ENCODE measurements at regions not wholly inside any gene's neighbourhood (a gene's known extent, or its start where the extent isn't known, plus 50 kb on each side); places are given as distances from the start of the nearest gene placed in this dataset.

- Histone ChIP-seq H3K36me3 (no peaks in the 10 kb centered on the region), H3K4me3 (ENCODE audit: low read depth, low read length) (no peak overlapping the region), H3K9me3 (no peaks in the 10 kb centered on the region), H3K4me1 (peaks cover 5% of the 10 kb centered on the region), H3K27me3 (no peaks in the 10 kb centered on the region)
- no peak for TF ChIP-seq CTCF (IDR thresholded peaks at IDR 0.05; ENCODE audit: low read depth, low read length)
- no peak for DNase-seq
Observed at GRCh38 chr7:54858008-54858692, 99.1 kb upstream of the SEC61G start.

- no peaks in the 10 kb centered on the region for H3K27me3 ChIP-seq
- no peak overlapping the region for H3K4me3 ChIP-seq (ENCODE audit: low read depth, low read length)
- no peak for DNase-seq
- no peaks in the 10 kb centered on the region for H3K36me3 ChIP-seq
- peaks cover 8% of the 10 kb centered on the region for H3K4me1 ChIP-seq
- TF ChIP-seq CTCF (IDR thresholded peaks at IDR 0.05; ENCODE audit: low read depth, low read length), result no peak
- no peaks in the 10 kb centered on the region for H3K9me3 ChIP-seq
Observed at GRCh38 chr7:54859066-54859465, 100.1 kb upstream of the SEC61G start.

- Histone ChIP-seq H3K27me3 (no peaks in the 10 kb centered on the region), H3K9me3 (no peaks in the 10 kb centered on the region), H3K36me3 (no peaks in the 10 kb centered on the region), H3K4me1 (peaks cover 8% of the 10 kb centered on the region), H3K4me3 (ENCODE audit: low read depth, low read length) (no peak overlapping the region)
- TF ChIP-seq CTCF (IDR thresholded peaks at IDR 0.05; ENCODE audit: low read depth, low read length), result no peak
- DNase-seq, result no peak
Observed at GRCh38 chr7:54859545-54859944, 100.5 kb upstream of the SEC61G start.

- Histone ChIP-seq H3K36me3 (no peaks in the 10 kb centered on the region), H3K27me3 (no peaks in the 10 kb centered on the region), H3K4me3 (ENCODE audit: low read depth, low read length) (no peak overlapping the region), H3K9me3 (no peaks in the 10 kb centered on the region), H3K4me1 (peaks cover 8% of the 10 kb centered on the region)
- TF ChIP-seq CTCF (IDR thresholded peaks at IDR 0.05; ENCODE audit: low read depth, low read length), result no peak
- no peak for DNase-seq
Observed at GRCh38 chr7:54860003-54860775, 101.2 kb upstream of the SEC61G start.

GRCh38 chr7:54860843-54861242 lies 101.8 kb upstream of the SEC61G start:
- no peaks in the 10 kb centered on the region for H3K27me3 ChIP-seq
- no peak for TF ChIP-seq CTCF (IDR thresholded peaks at IDR 0.05; ENCODE audit: low read depth, low read length)
- H3K9me3 ChIP-seq, result no peaks in the 10 kb centered on the region
- DNase-seq, result no peak
- no peaks in the 10 kb centered on the region for H3K36me3 ChIP-seq
- peaks cover 8% of the 10 kb centered on the region for H3K4me1 ChIP-seq
- H3K4me3 ChIP-seq (ENCODE audit: low read depth, low read length), result no peak overlapping the region

GRCh38 chr7:54864663-54865062 lies 105.7 kb upstream of the SEC61G start:
- H3K36me3 ChIP-seq, result no peaks in the 10 kb centered on the region
- TF ChIP-seq CTCF (IDR thresholded peaks at IDR 0.05; ENCODE audit: low read depth, low read length), result no peak
- no peaks in the 10 kb centered on the region for H3K27me3 ChIP-seq
- peaks cover 8% of the 10 kb centered on the region for H3K4me1 ChIP-seq
- H3K4me3 ChIP-seq (ENCODE audit: low read depth, low read length), result no peak overlapping the region
- no peak for DNase-seq
- H3K9me3 ChIP-seq, result no peaks in the 10 kb centered on the region
